ENCODE measurements at regions not wholly inside any gene's neighbourhood (a gene's known extent, or its start where the extent isn't known, plus 50 kb on each side); places are given as distances from the start of the nearest gene placed in this dataset.

DNA sequence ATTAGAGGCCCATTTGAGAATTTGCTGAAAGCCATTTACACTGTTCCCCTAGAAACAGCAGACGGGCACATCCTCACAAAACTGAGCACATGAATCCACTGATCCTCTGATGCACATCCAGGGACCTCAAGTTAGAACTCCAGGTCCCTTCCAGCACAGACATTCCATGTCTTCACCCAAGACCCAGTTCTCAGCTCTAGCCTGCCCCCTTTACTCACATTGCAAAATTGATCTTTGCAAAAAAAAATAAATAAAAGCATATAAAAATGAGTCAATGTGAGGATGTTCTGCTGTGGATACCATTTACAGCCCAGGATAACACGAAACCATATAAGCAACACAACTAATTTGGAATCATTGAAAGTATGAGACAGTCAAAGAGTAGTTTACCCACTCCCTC, 458.2 kb upstream of the JARID2 start:
- TF ChIP-seq EZH2phosphoT487 (IDR thresholded peaks at IDR 0.05; ENCODE audit: borderline replicate concordance, low read depth) (no peak), USF2 (IDR thresholded peaks at IDR 0.05; ENCODE audit: borderline replicate concordance, low read depth, low read length) (no peak), NRF1 (IDR thresholded peaks at IDR 0.05; ENCODE audit: low read depth, low read length) (no peak), ELF1 (IDR thresholded peaks at IDR 0.05) (no peak), USF1 (IDR thresholded peaks at IDR 0.05; ENCODE audit: borderline replicate concordance, low read depth) (no peak)
- TF ChIP-seq, protein P1, sequence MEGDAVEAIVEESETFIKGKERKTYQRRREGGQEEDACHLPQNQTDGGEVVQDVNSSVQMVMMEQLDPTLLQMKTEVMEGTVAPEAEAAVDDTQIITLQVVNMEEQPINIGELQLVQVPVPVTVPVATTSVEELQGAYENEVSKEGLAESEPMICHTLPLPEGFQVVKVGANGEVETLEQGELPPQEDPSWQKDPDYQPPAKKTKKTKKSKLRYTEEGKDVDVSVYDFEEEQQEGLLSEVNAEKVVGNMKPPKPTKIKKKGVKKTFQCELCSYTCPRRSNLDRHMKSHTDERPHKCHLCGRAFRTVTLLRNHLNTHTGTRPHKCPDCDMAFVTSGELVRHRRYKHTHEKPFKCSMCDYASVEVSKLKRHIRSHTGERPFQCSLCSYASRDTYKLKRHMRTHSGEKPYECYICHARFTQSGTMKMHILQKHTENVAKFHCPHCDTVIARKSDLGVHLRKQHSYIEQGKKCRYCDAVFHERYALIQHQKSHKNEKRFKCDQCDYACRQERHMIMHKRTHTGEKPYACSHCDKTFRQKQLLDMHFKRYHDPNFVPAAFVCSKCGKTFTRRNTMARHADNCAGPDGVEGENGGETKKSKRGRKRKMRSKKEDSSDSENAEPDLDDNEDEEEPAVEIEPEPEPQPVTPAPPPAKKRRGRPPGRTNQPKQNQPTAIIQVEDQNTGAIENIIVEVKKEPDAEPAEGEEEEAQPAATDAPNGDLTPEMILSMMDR (IDR thresholded peaks at IDR 0.05): no peak
- TF ChIP-seq, protein P2, sequence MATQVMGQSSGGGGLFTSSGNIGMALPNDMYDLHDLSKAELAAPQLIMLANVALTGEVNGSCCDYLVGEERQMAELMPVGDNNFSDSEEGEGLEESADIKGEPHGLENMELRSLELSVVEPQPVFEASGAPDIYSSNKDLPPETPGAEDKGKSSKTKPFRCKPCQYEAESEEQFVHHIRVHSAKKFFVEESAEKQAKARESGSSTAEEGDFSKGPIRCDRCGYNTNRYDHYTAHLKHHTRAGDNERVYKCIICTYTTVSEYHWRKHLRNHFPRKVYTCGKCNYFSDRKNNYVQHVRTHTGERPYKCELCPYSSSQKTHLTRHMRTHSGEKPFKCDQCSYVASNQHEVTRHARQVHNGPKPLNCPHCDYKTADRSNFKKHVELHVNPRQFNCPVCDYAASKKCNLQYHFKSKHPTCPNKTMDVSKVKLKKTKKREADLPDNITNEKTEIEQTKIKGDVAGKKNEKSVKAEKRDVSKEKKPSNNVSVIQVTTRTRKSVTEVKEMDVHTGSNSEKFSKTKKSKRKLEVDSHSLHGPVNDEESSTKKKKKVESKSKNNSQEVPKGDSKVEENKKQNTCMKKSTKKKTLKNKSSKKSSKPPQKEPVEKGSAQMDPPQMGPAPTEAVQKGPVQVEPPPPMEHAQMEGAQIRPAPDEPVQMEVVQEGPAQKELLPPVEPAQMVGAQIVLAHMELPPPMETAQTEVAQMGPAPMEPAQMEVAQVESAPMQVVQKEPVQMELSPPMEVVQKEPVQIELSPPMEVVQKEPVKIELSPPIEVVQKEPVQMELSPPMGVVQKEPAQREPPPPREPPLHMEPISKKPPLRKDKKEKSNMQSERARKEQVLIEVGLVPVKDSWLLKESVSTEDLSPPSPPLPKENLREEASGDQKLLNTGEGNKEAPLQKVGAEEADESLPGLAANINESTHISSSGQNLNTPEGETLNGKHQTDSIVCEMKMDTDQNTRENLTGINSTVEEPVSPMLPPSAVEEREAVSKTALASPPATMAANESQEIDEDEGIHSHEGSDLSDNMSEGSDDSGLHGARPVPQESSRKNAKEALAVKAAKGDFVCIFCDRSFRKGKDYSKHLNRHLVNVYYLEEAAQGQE (IDR thresholded peaks at IDR 0.05; ENCODE audit: low read depth, low read length): no peak

All from SK-N-SH (cell line).